ENCODE measurements at regions not wholly inside any gene's neighbourhood (a gene's known extent, or its start where the extent isn't known, plus 50 kb on each side); places are given as distances from the start of the nearest gene placed in this dataset.

DNA sequence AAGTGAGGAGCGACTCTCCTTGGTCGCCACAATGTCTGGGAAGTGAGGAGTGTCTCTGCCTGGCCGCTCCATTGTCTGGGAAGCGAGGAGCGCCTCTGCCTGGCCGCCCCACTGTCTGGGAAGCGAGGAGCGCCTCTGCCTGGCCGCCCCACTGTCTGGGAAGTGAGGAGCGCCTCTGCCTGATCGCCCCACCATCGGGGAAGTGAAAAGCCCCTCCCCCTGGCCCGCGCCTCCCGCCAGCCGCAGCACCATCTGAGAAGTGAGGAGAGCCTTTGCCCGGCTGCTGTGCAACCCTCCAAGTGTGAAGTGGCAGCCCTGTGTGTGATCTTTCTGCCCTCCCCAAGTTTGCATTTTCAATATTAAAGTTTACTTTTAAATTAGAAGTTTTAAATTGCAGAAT lies 95.0 kb upstream of the PPP2R5A start:
- Histone ChIP-seq H3K27ac (ENCODE audit: low read depth, low read length) (no peak overlapping the region), H3K27me3 (ENCODE audit: control insufficient read depth, insufficient read depth, low read length) (no peaks in the 10 kb centered on the region), H3K9me3 (ENCODE audit: control insufficient read depth, insufficient read depth, low read length) (no peaks in the 10 kb centered on the region; the same call in 1 of the 2 replicates), H3K4me3 (ENCODE audit: low read depth, low read length) (no peak overlapping the region)
- POLR2A ChIA-PET = no interaction called here
- CTCF ChIA-PET = interaction anchor here (0.7 to 1.1 kb wide), 2 partner anchors 71 to 119 kb away, joined by 3 read pairs; no protein-coding TSS in a partner anchor
- TF ChIP-seq, protein P1, sequence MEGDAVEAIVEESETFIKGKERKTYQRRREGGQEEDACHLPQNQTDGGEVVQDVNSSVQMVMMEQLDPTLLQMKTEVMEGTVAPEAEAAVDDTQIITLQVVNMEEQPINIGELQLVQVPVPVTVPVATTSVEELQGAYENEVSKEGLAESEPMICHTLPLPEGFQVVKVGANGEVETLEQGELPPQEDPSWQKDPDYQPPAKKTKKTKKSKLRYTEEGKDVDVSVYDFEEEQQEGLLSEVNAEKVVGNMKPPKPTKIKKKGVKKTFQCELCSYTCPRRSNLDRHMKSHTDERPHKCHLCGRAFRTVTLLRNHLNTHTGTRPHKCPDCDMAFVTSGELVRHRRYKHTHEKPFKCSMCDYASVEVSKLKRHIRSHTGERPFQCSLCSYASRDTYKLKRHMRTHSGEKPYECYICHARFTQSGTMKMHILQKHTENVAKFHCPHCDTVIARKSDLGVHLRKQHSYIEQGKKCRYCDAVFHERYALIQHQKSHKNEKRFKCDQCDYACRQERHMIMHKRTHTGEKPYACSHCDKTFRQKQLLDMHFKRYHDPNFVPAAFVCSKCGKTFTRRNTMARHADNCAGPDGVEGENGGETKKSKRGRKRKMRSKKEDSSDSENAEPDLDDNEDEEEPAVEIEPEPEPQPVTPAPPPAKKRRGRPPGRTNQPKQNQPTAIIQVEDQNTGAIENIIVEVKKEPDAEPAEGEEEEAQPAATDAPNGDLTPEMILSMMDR (IDR thresholded peaks at IDR 0.05; ENCODE audit: low read depth, low read length) = no peak
- no peak for DNase-seq (ENCODE audit: low read depth, low spot score)

DNA sequence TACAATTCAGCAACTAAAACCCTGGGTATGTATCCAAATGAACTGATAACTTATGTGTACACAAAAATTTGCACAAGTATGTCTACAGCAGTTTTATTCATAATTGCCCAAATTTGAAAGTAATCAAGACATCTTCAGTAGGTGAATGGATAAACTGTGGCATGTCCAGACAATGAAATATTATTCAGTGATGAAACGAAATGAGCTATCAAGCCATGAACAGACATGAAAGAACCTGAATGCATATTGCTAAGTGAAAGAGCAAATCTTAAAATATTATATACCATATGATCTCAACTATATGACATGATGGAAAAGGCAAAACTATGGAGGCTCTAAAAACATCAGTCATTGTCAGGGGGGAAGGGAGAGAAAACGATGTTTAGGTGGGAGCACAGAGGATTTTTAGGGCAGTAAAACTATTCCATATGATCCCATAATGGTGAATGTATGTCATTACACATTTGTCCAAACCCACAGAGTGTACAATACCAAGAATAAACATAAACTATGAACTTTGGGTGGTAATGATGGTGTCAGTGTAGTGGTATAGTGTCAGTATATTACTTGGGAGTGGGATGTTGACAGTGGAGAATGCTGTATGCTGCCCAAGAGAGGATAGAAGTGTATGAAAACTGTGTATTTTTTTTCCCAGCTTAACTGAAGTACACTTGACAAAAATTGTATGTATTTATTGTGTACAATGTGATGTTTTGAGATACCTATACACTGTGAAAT lies 92.8 kb upstream of the PPP2R5A start:
- Histone ChIP-seq H3K4me3 (ENCODE audit: low read depth, low read length) (no peak overlapping the region), H3K27me3 (ENCODE audit: control insufficient read depth, insufficient read depth, low read length) (no peaks in the 10 kb centered on the region), H3K27ac (ENCODE audit: low read depth, low read length) (no peak overlapping the region), H3K9me3 (ENCODE audit: control insufficient read depth, insufficient read depth, low read length) (no peaks in the 10 kb centered on the region; the same call in 1 of the 2 replicates)
- TF ChIP-seq, protein P1 (IDR thresholded peaks at IDR 0.05; ENCODE audit: low read depth, low read length) = no peak
- DNase-seq (ENCODE audit: low read depth, low spot score) = no peak
- ChIA-PET CTCF (interaction anchor here (0.6 to 0.7 kb wide), 2 partner anchors 56 to 143 kb away, joined by 3 to 6 read pairs; no protein-coding TSS in a partner anchor), POLR2A (no interaction called here)

DNA sequence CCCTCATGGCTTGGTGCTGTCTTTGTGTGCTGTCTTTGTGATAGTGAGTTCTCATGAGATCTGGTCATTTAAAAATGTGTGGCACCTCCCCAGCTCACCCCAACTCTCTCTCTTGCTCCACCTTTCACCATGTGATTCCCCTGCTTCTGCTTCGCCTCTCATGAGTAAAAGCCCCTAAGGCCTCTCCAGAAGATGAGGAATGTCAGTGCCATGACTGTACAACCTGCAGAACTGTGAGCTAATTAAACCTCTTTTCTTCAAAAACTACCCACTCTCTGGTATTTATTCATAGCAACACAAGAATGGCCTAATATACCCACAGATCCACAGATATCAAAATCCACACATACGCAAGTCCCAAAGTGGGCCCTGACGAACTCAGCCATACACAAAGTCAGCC lies 88.9 kb upstream of the PPP2R5A start:
- Histone ChIP-seq H3K9me3 (ENCODE audit: control insufficient read depth, insufficient read depth, low read length) (no peaks in the 10 kb centered on the region), H3K27me3 (ENCODE audit: control insufficient read depth, insufficient read depth, low read length) (no peaks in the 10 kb centered on the region), H3K4me3 (ENCODE audit: low read depth, low read length) (no peak overlapping the region), H3K27ac (ENCODE audit: low read depth, low read length) (no peak overlapping the region)
- ChIA-PET CTCF (no interaction called here), POLR2A (no interaction called here)
- TF ChIP-seq, protein P1 (IDR thresholded peaks at IDR 0.05; ENCODE audit: low read depth, low read length) = no peak
- no peak for DNase-seq (ENCODE audit: low read depth, low spot score)

DNA sequence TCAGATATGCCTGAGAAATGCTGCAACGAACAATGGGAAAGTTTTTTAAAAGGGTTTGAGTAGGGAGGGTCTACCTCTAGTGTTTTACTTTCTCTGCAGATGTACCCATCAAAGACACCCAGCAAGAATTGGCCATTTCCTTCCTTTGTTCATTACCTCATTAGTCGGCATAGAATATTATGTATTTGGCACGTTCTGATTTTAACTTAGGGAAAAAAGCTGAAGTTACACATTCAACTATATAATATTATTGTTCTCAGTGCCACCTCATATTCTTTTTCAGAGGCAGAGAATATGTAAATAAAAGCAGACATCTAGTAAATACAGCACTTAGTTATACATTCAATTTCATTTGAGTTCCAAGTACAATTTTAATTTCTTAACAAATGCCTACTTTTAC lies 83.7 kb upstream of the PPP2R5A start:
- TF ChIP-seq, protein P1 (IDR thresholded peaks at IDR 0.05; ENCODE audit: low read depth, low read length) = no peak
- ChIA-PET POLR2A (no interaction called here), CTCF (no interaction called here)
- Histone ChIP-seq H3K27ac (ENCODE audit: low read depth, low read length) (no peak overlapping the region), H3K9me3 (ENCODE audit: control insufficient read depth, insufficient read depth, low read length) (no peaks in the 10 kb centered on the region), H3K4me3 (ENCODE audit: low read depth, low read length) (no peak overlapping the region), H3K27me3 (ENCODE audit: control insufficient read depth, insufficient read depth, low read length) (no peaks in the 10 kb centered on the region)
- no peak for DNase-seq (ENCODE audit: low read depth, low spot score)

DNA sequence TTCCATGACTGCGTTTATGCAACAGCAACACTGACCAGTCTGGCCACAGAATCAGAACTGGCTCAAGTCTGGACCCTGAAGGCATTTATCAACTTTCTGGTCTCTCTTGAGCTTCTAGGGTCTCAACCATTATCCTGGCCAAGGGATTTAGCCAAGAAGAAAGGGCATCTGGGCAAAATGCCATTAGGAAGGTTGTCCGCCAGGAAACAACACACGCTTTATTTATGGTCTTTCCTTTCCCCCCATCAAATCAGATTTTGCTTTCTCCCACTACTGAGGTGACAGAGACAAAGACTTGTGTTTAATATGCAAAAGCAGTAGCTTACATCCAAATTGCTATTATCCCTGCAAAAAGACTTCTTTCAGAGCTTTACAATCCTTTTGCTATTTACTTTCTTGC lies 81.6 kb upstream of the PPP2R5A start:
- DNase-seq (ENCODE audit: low read depth, low spot score) = no peak
- ChIA-PET CTCF (interaction anchor here (1.4 kb wide), 1 partner anchor 253 kb away, joined by 4 read pairs; no protein-coding TSS in a partner anchor), POLR2A (no interaction called here)
- no peak overlapping the region for H3K27ac ChIP-seq (ENCODE audit: low read depth, low read length)
- H3K4me3 ChIP-seq (ENCODE audit: low read depth, low read length) = no peak overlapping the region
- H3K27me3 ChIP-seq (ENCODE audit: control insufficient read depth, insufficient read depth, low read length) = peaks cover 4% of the 10 kb centered on the region
- TF ChIP-seq, protein P1 (IDR thresholded peaks at IDR 0.05; ENCODE audit: low read depth, low read length) = no peak
- no peaks in the 10 kb centered on the region for H3K9me3 ChIP-seq (ENCODE audit: control insufficient read depth, insufficient read depth, low read length)
